Breast epithelium (tissue), 4 donors: ENCODE measurements at regions not wholly inside any gene's neighbourhood (a gene's known extent, or its start where the extent isn't known, plus 50 kb on each side); places are given as distances from the start of the nearest gene placed in this dataset.

ENCODE experiments used
- DNase-seq, 2 donors: peaks; one replicate each; pipeline ENCODE4 v3.0.0-alpha.2; 2019; ENCODE audit warnings: low spot score in 2 of 2
- H3K27ac ChIP-seq, 2 donors: fragments of 200-600 bp; sonication (generic) in 1 of 2; one replicate each; pipeline ENCODE4 v1.5.1; 2016 to 2019; ENCODE audit warnings: mild to moderate bottlenecking in 1 of 2
- H3K27me3 ChIP-seq, 2 donors: fragments of 200-600 bp; sonication (generic) in 1 of 2; one replicate each; pipeline versions ENCODE4 v1.5.1 to v1.6.0; 2017 to 2019; ENCODE audit warnings: control low read depth in 1 of 2, mild to moderate bottlenecking in 1 of 2
- H3K36me3 ChIP-seq: fragments of 200-600 bp; one replicate; pipeline ENCODE4 v1.5.1; 2019
- H3K4me1 ChIP-seq, 2 donors: fragments of 200-600 bp; sonication (generic); one replicate each; pipeline ENCODE4 v1.5.1; 2016 to 2019; ENCODE audit warnings: control low read depth in 1 of 2
- H3K4me3 ChIP-seq, 3 donors: fragments of 200-600 bp; sonication (generic); 1 replicate in 2 of 3; 2 replicates in 1 of 3; pipeline ENCODE4 v1.5.1; 2016 to 2019; ENCODE audit warnings: mild to moderate bottlenecking in 3 of 3, moderate library complexity in 2 of 3
- H3K9me3 ChIP-seq, 2 donors: fragments of 200-600 bp; sonication (generic) in 1 of 2; one replicate each; pipeline ENCODE4 v1.5.1; 2016 to 2019; ENCODE audit warnings: control low read depth in 1 of 2
- CTCF ChIP-seq, 3 donors: fragments of 450-650 bp; IDR thresholded peaks; one replicate each; pipeline ENCODE4 v1.5.1; 2016 to 2017; ENCODE audit warnings: antibody characterized with exemption in 3 of 3, mild to moderate bottlenecking in 3 of 3, moderate library complexity in 3 of 3
- POLR2A ChIP-seq: fragments of 450-650 bp; IDR thresholded peaks from one replicate; pipeline ENCODE4 v1.6.1; 2016; ENCODE audit warnings: antibody characterized with exemption, mild to moderate bottlenecking, moderate library complexity
- POLR2AphosphoS5 ChIP-seq, 3 donors: sonication (generic); formaldehyde crosslinking; IDR thresholded peaks; one replicate each; pipeline ENCODE4 v1.6.1; 2017; ENCODE audit warnings: antibody characterized with exemption in 3 of 3
- intact Hi-C: fragments of 100-400 bp; cut with DNase I; formaldehyde crosslinking; loops from one replicate; pipeline ENCODE4 v1.15.1; 2023; ENCODE audit warnings: low total_unique reads

GRCh38 chr4:135177321-135177720, 975.7 kb upstream of the PABPC4L start:
- intact Hi-C loops = no loop called here
- TF ChIP-seq CTCF (IDR thresholded peaks at IDR 0.05) = no peak
- no peak for TF ChIP-seq POLR2AphosphoS5 (IDR thresholded peaks at IDR 0.05)
- TF ChIP-seq POLR2A = no peak

GRCh38 chr4:135166661-135167060, 965.1 kb upstream of the PABPC4L start:
- no peaks in the 10 kb centered on the region for H3K36me3 ChIP-seq
- no peak for DNase-seq
- no peak overlapping the region for H3K27ac ChIP-seq
- no peaks in the 10 kb centered on the region for H3K9me3 ChIP-seq
- H3K27me3 ChIP-seq = no peaks in the 10 kb centered on the region
- H3K4me3 ChIP-seq = no peak overlapping the region
- intact Hi-C loops = no loop called here
- TF ChIP-seq POLR2AphosphoS5 (IDR thresholded peaks at IDR 0.05) = no peak
- no peak for TF ChIP-seq POLR2A
- no peak for TF ChIP-seq CTCF (IDR thresholded peaks at IDR 0.05)
- no peaks in the 10 kb centered on the region for H3K4me1 ChIP-seq

More at GRCh38 chr4:135177321-135177720, 975.7 kb upstream of the PABPC4L start:
- no peaks in the 10 kb centered on the region for H3K9me3 ChIP-seq
- H3K27me3 ChIP-seq = no peaks in the 10 kb centered on the region
- no peaks in the 10 kb centered on the region for H3K36me3 ChIP-seq
- no peak for DNase-seq
- no peak overlapping the region for H3K4me3 ChIP-seq
- H3K4me1 ChIP-seq = no peaks in the 10 kb centered on the region
- H3K27ac ChIP-seq = no peak overlapping the region

GRCh38 chr4:135164601-135165000, 963.0 kb upstream of the PABPC4L start:
- no peak overlapping the region for H3K4me3 ChIP-seq
- no peak for DNase-seq
- no peaks in the 10 kb centered on the region for H3K9me3 ChIP-seq
- no peaks in the 10 kb centered on the region for H3K4me1 ChIP-seq
- no peak overlapping the region for H3K27ac ChIP-seq
- intact Hi-C loops = no loop called here
- H3K27me3 ChIP-seq = no peaks in the 10 kb centered on the region
- no peaks in the 10 kb centered on the region for H3K36me3 ChIP-seq
- TF ChIP-seq POLR2A (no peak), CTCF (IDR thresholded peaks at IDR 0.05) (no peak), POLR2AphosphoS5 (IDR thresholded peaks at IDR 0.05) (no peak)

- Histone ChIP-seq H3K27me3 (no peaks in the 10 kb centered on the region), H3K36me3 (no peaks in the 10 kb centered on the region), H3K27ac (no peak overlapping the region), H3K9me3 (no peaks in the 10 kb centered on the region), H3K4me3 (no peak overlapping the region), H3K4me1 (no peaks in the 10 kb centered on the region)
- intact Hi-C loops = no loop called here
- TF ChIP-seq POLR2A (no peak), CTCF (IDR thresholded peaks at IDR 0.05) (no peak), POLR2AphosphoS5 (IDR thresholded peaks at IDR 0.05) (no peak)
- no peak for DNase-seq
These were observed 942.9 kb upstream of the PABPC4L start for GRCh38 chr4:135144498-135144897.

- H3K4me1 ChIP-seq = no peaks in the 10 kb centered on the region
These were observed 922.6 kb upstream of the PABPC4L start for GRCh38 chr4:135124196-135124595.

GRCh38 chr4:135123632-135124031, 922.0 kb upstream of the PABPC4L start:
- intact Hi-C loops = no loop called here
- Histone ChIP-seq H3K4me3 (no peak overlapping the region), H3K27ac (no peak overlapping the region), H3K4me1 (no peaks in the 10 kb centered on the region), H3K9me3 (no peaks in the 10 kb centered on the region), H3K36me3 (no peaks in the 10 kb centered on the region), H3K27me3 (no peaks in the 10 kb centered on the region)
- no peak for DNase-seq
- TF ChIP-seq POLR2AphosphoS5 (IDR thresholded peaks at IDR 0.05) (no peak), CTCF (IDR thresholded peaks at IDR 0.05) (no peak), POLR2A (no peak)

More at GRCh38 chr4:135124196-135124595, 922.6 kb upstream of the PABPC4L start:
- no peak overlapping the region for H3K4me3 ChIP-seq
- no peaks in the 10 kb centered on the region for H3K9me3 ChIP-seq
- no peak for TF ChIP-seq POLR2A
- intact Hi-C loops = no loop called here
- H3K36me3 ChIP-seq = no peaks in the 10 kb centered on the region
- no peak overlapping the region for H3K27ac ChIP-seq
- no peaks in the 10 kb centered on the region for H3K27me3 ChIP-seq
- DNase-seq = no peak
